Neural cell (in vitro differentiated cells): ENCODE measurements at regions not wholly inside any gene's neighbourhood (a gene's known extent, or its start where the extent isn't known, plus 50 kb on each side); places are given as distances from the start of the nearest gene placed in this dataset.

Experiments
- H2AFZ ChIP-seq: fragments of 200-600, 300-800 bp; sonication (generic), shearing (Covaris generic); 2 replicates; pipeline ENCODE4 v1.6.0; 2014; ENCODE audit warnings: low read depth, mild to moderate bottlenecking, antibody characterized with exemption, low read length, moderate library complexity
- H3F3A ChIP-seq: fragments of 200-600 bp; shearing (Covaris generic); 2 replicates; pipeline ENCODE4 v1.6.1; 2016; ENCODE audit warnings: mild to moderate bottlenecking, moderate library complexity, mixed read lengths, antibody characterized with exemption, low read length; ENCODE audit not compliant: insufficient read depth, poor library complexity, severe bottlenecking
- H3K27ac ChIP-seq: fragments of 200-600, 300-800 bp; sonication (generic), shearing (Covaris generic); 2 replicates; pipeline ENCODE4 v1.5.1; 2014; ENCODE audit warnings: mild to moderate bottlenecking, low read length, moderate library complexity
- H3K27me3 ChIP-seq: fragments of 300-800, 200-600 bp; sonication (generic), shearing (Covaris generic); 2 replicates; pipeline ENCODE4 v1.6.0; 2014; ENCODE audit warnings: mild to moderate bottlenecking, low read depth, low read length, moderate library complexity; ENCODE audit not compliant: insufficient read depth
- H3K36me3 ChIP-seq: fragments of 300-800, 200-600 bp; sonication (generic), shearing (Covaris generic); 2 replicates; pipeline ENCODE4 v1.5.1; 2014; ENCODE audit warnings: mild to moderate bottlenecking, antibody characterized with exemption, low read length, moderate library complexity; ENCODE audit not compliant: insufficient read depth
- H3K4me2 ChIP-seq: fragments of 300-800, 200-600 bp; sonication (generic), shearing (Covaris generic); 2 replicates; pipeline ENCODE4 v1.6.0; 2014; ENCODE audit warnings: mild to moderate bottlenecking, low read length
- H3K4me3 ChIP-seq: fragments of 300-800, 200-600 bp; sonication (generic), shearing (Covaris generic); 2 replicates; pipeline ENCODE4 v1.5.1; 2014; ENCODE audit warnings: mild to moderate bottlenecking, low read length, moderate library complexity
- H3K79me2 ChIP-seq: fragments of 200-600 bp; shearing (Covaris generic); replicated peaks from 2 replicates; pipeline ENCODE4 v1.6.0; 2014; ENCODE audit warnings: mild to moderate bottlenecking, low read length, moderate library complexity; ENCODE audit not compliant: insufficient read depth
- H3K9ac ChIP-seq: fragments of 300-800, 200-600 bp; sonication (generic), shearing (Covaris generic); 2 replicates; pipeline ENCODE4 v1.6.1; 2016; ENCODE audit warnings: mild to moderate bottlenecking, low read length, mixed read lengths
- H3K9me2 ChIP-seq: fragments of 200-600 bp; shearing (Covaris generic); 2 replicates; pipeline ENCODE4 v1.6.1; 2016; ENCODE audit warnings: mild to moderate bottlenecking, low read length, mixed read lengths; ENCODE audit not compliant: insufficient read depth
- H3K9me3 ChIP-seq: fragments of 200-600, 300-800 bp; sonication (generic), shearing (Covaris generic); 2 replicates; pipeline ENCODE4 v1.6.1; 2016; ENCODE audit warnings: mild to moderate bottlenecking, mixed run types, low read length, moderate library complexity, mixed read lengths
- H4K20me1 ChIP-seq: fragments of 200-600 bp; shearing (Covaris generic); 2 replicates; pipeline ENCODE4 v1.6.1; 2016; ENCODE audit warnings: mild to moderate bottlenecking, mixed run types; ENCODE audit not compliant: insufficient read depth
- EP300 ChIP-seq: fragments of 450-650 bp; conservative IDR thresholded peaks from 2 replicates; pipeline ENCODE4 v1.6.1; 2014; ENCODE audit warnings: antibody characterized with exemption, mild to moderate bottlenecking, moderate library complexity; ENCODE audit not compliant: poor library complexity, severe bottlenecking
- EZH2 ChIP-seq: fragments of 200-600, 300-800 bp; shearing (Covaris generic), sonication (generic); IDR thresholded peaks from 2 replicates; pipeline ENCODE4 v1.6.1; 2014; ENCODE audit warnings: antibody characterized with exemption, low read length, borderline replicate concordance, mild to moderate bottlenecking; ENCODE audit not compliant: insufficient read depth, poor library complexity, severe bottlenecking
- MXI1 ChIP-seq: fragments of 450-650 bp; conservative IDR thresholded peaks from 2 replicates; pipeline ENCODE4 v1.6.1; 2014; ENCODE audit warnings: antibody characterized with exemption, mild to moderate bottlenecking; ENCODE audit not compliant: poor library complexity, severe bottlenecking
- POLR2AphosphoS5 ChIP-seq: IDR thresholded peaks from 2 replicates; pipeline ENCODE4 v1.6.1; 2012
- RAD21 ChIP-seq: fragments of 450-650 bp; conservative IDR thresholded peaks from 2 replicates; pipeline ENCODE4 v1.6.1; 2014; ENCODE audit warnings: antibody characterized with exemption, mild to moderate bottlenecking, moderate library complexity
- SMC3 ChIP-seq: fragments of 450-650 bp; conservative IDR thresholded peaks from 2 replicates; pipeline ENCODE4 v1.6.1; 2014; ENCODE audit warnings: antibody characterized with exemption, mild to moderate bottlenecking, moderate library complexity; ENCODE audit not compliant: poor library complexity
- TAF1 ChIP-seq: IDR thresholded peaks from 2 replicates; pipeline ENCODE4 v1.6.1; 2012; ENCODE audit warnings: low read depth
- TF ChIP-seq, protein P1 (sequence below): fragments of 450-650 bp; IDR thresholded peaks from 2 replicates; pipeline ENCODE4 v1.5.1; 2014; ENCODE audit warnings: antibody characterized with exemption, mild to moderate bottlenecking, moderate library complexity; ENCODE audit not compliant: poor library complexity, severe bottlenecking
- TF ChIP-seq, protein P2 (sequence below): IDR thresholded peaks from 2 replicates; pipeline ENCODE4 v1.6.1; 2012; ENCODE audit warnings: borderline replicate concordance

DNA sequence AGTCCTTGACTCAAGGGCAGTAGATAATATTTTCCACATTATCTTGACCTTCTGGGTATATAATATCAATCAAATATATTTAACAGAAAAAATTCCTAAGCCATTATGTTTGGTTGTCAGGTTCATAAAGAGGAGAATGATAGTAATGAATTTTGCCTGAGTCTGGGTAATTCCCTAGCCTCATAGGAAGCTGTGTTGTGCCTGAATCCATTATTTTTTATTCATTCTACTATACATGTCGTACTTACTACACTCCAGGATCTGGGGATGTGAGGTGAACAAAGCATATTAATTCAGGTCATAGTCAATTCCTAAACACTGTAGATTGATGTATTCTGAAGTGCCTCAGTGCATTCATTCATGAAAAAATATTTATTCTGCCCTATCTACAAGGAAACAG, 204.2 kb downstream of the PTGER3 start:
- Histone ChIP-seq H3K4me3 (no peak overlapping the region), H4K20me1 (no peaks in the 10 kb centered on the region), H2AFZ (no peak overlapping the region), H3K27me3 (no peaks in the 10 kb centered on the region), H3K36me3 (no peaks in the 10 kb centered on the region), H3F3A (no peaks in the 10 kb centered on the region), H3K9me2 (no peaks in the 10 kb centered on the region), H3K9ac (no peak overlapping the region), H3K4me2 (no peak overlapping the region), H3K79me2 (no peaks in the 10 kb centered on the region), H3K27ac (peak overlapping the region; percentile 42), H3K9me3 (no peaks in the 10 kb centered on the region)
- TF ChIP-seq, protein P1, sequence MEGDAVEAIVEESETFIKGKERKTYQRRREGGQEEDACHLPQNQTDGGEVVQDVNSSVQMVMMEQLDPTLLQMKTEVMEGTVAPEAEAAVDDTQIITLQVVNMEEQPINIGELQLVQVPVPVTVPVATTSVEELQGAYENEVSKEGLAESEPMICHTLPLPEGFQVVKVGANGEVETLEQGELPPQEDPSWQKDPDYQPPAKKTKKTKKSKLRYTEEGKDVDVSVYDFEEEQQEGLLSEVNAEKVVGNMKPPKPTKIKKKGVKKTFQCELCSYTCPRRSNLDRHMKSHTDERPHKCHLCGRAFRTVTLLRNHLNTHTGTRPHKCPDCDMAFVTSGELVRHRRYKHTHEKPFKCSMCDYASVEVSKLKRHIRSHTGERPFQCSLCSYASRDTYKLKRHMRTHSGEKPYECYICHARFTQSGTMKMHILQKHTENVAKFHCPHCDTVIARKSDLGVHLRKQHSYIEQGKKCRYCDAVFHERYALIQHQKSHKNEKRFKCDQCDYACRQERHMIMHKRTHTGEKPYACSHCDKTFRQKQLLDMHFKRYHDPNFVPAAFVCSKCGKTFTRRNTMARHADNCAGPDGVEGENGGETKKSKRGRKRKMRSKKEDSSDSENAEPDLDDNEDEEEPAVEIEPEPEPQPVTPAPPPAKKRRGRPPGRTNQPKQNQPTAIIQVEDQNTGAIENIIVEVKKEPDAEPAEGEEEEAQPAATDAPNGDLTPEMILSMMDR: no peak
- TF ChIP-seq EZH2: no peak
- no peak for TF ChIP-seq TAF1
- no peak for TF ChIP-seq POLR2AphosphoS5
- TF ChIP-seq MXI1: no peak
- TF ChIP-seq RAD21: no peak
- TF ChIP-seq, protein P2, sequence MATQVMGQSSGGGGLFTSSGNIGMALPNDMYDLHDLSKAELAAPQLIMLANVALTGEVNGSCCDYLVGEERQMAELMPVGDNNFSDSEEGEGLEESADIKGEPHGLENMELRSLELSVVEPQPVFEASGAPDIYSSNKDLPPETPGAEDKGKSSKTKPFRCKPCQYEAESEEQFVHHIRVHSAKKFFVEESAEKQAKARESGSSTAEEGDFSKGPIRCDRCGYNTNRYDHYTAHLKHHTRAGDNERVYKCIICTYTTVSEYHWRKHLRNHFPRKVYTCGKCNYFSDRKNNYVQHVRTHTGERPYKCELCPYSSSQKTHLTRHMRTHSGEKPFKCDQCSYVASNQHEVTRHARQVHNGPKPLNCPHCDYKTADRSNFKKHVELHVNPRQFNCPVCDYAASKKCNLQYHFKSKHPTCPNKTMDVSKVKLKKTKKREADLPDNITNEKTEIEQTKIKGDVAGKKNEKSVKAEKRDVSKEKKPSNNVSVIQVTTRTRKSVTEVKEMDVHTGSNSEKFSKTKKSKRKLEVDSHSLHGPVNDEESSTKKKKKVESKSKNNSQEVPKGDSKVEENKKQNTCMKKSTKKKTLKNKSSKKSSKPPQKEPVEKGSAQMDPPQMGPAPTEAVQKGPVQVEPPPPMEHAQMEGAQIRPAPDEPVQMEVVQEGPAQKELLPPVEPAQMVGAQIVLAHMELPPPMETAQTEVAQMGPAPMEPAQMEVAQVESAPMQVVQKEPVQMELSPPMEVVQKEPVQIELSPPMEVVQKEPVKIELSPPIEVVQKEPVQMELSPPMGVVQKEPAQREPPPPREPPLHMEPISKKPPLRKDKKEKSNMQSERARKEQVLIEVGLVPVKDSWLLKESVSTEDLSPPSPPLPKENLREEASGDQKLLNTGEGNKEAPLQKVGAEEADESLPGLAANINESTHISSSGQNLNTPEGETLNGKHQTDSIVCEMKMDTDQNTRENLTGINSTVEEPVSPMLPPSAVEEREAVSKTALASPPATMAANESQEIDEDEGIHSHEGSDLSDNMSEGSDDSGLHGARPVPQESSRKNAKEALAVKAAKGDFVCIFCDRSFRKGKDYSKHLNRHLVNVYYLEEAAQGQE: no peak
- TF ChIP-seq EP300: no peak
- no peak for TF ChIP-seq SMC3

DNA sequence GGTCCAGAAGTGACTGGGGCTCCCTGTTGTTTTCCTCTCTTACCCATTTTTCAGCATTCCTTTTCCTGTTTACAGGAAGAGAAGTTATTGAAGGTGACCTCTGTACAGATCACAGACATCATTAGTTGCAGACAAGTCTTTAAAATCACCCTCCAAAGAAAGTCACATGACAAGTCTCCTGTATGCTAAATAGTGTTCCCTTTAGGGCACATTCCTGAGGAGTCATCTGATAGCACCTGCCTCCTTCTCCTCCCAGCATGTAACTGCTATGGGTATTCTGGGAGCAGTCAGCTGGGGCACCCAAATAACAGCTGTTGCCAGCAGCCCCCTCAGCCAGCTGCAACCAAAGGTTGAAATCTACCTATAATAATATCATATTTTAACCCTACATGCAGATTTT, 200.6 kb downstream of the PTGER3 start:
- Histone ChIP-seq H3K79me2 (no peaks in the 10 kb centered on the region), H3K27ac (no peak overlapping the region), H3K36me3 (no peaks in the 10 kb centered on the region), H3K4me2 (no peak overlapping the region), H3F3A (no peaks in the 10 kb centered on the region), H3K9me3 (no peaks in the 10 kb centered on the region), H2AFZ (no peak overlapping the region), H3K9ac (no peak overlapping the region), H3K4me3 (no peak overlapping the region), H4K20me1 (no peaks in the 10 kb centered on the region), H3K27me3 (no peaks in the 10 kb centered on the region), H3K9me2 (no peaks in the 10 kb centered on the region)
- no peak for TF ChIP-seq TAF1
- no peak for TF ChIP-seq MXI1
- TF ChIP-seq, protein P2: no peak
